SU-DHL-6 (cell line): ENCODE measurements at regions not wholly inside any gene's neighbourhood (a gene's known extent, or its start where the extent isn't known, plus 50 kb on each side); places are given as distances from the start of the nearest gene placed in this dataset.
"Not testable (repeated sequence)": the region's sequence is repeated elsewhere in the genome, so short reads cannot be mapped to it uniquely, and the experiment has no call there.

Experiments used
- H2AFZ ChIP-seq: fragments of 200-600 bp; sonication (generic); 2 replicates; pipeline ENCODE4 v1.6.1; 2014; ENCODE audit warnings: low read depth, mild to moderate bottlenecking, moderate library complexity, mixed read lengths, antibody characterized with exemption, low read length; ENCODE audit not compliant: severe bottlenecking
- H3F3A ChIP-seq: fragments of 200-600 bp; shearing (Covaris generic); 2 replicates; pipeline ENCODE4 v1.6.0; 2016; ENCODE audit warnings: antibody characterized with exemption, mild to moderate bottlenecking; ENCODE audit not compliant: insufficient read depth
- H3K27ac ChIP-seq: fragments of 200-600 bp; sonication (generic); 2 replicates; pipeline ENCODE4 v1.5.1; 2016; ENCODE audit warnings: low read depth, mild to moderate bottlenecking, low read length, moderate library complexity, mixed read lengths
- H3K27me3 ChIP-seq: fragments of 200-600 bp; sonication (generic), shearing (Covaris generic); 2 replicates; pipeline ENCODE4 v1.6.0; 2014; ENCODE audit warnings: mild to moderate bottlenecking, low read length
- H3K36me3 ChIP-seq: fragments of 200-600 bp; sonication (generic); 2 replicates; pipeline ENCODE4 v1.6.1; 2014; ENCODE audit warnings: mild to moderate bottlenecking, low read length, mixed read lengths
- H3K4me2 ChIP-seq: fragments of 300-600, 200-600 bp; shearing (Covaris generic), sonication (generic); 2 replicates; pipeline ENCODE4 v1.6.0; 2014; ENCODE audit warnings: low read length, low read depth, mild to moderate bottlenecking; ENCODE audit not compliant: poor library complexity, severe bottlenecking
- H3K4me3 ChIP-seq: fragments of 200-600 bp; sonication (generic); 2 replicates; pipeline ENCODE4 v1.5.1; 2014; ENCODE audit warnings: antibody characterized with exemption, low read length, mild to moderate bottlenecking, mixed read lengths; ENCODE audit not compliant: insufficient read depth, poor library complexity, severe bottlenecking
- H3K79me2 ChIP-seq: fragments of 200-600 bp; sonication (generic); 2 replicates; pipeline ENCODE4 v1.6.1; 2014; ENCODE audit warnings: mild to moderate bottlenecking, low read length, moderate library complexity; ENCODE audit not compliant: insufficient read depth
- H3K9ac ChIP-seq: fragments of 200-600 bp; sonication (generic); 2 replicates; pipeline ENCODE4 v1.7.0; 2014; ENCODE audit warnings: mild to moderate bottlenecking, low read length
- H3K9me2 ChIP-seq: fragments of 200-600 bp; sonication (generic); replicated peaks from 2 replicates; pipeline ENCODE4 v1.6.1; 2014; ENCODE audit warnings: low read length; ENCODE audit not compliant: insufficient read depth
- H3K9me3 ChIP-seq: fragments of 200-600 bp; sonication (generic); 2 replicates; pipeline ENCODE4 v1.6.1; 2014; ENCODE audit warnings: low read length, mixed read lengths; ENCODE audit not compliant: insufficient read depth
- H4K20me1 ChIP-seq: fragments of 200-600 bp; sonication (generic); 2 replicates; pipeline ENCODE4 v1.6.1; 2014; ENCODE audit warnings: low read depth, mild to moderate bottlenecking, antibody characterized with exemption, low read length, moderate library complexity, mixed read lengths
- EZH2phosphoT487 ChIP-seq: fragments of 200-600 bp; sonication (generic), shearing (Covaris generic); conservative IDR thresholded peaks from 2 replicates; pipeline ENCODE4 v1.6.1; 2018; ENCODE audit warnings: mild to moderate bottlenecking, antibody characterized with exemption, low read length, moderate library complexity, mixed read lengths
- TF ChIP-seq, protein P1 (sequence below): fragments of 200-600 bp; sonication (generic); IDR thresholded peaks from one replicate; pipeline ENCODE4 v1.5.1; 2017; ENCODE audit warnings: antibody characterized with exemption, mild to moderate bottlenecking, low read length, moderate library complexity; ENCODE audit not compliant: insufficient read depth, poor library complexity, severe bottlenecking

DNA sequence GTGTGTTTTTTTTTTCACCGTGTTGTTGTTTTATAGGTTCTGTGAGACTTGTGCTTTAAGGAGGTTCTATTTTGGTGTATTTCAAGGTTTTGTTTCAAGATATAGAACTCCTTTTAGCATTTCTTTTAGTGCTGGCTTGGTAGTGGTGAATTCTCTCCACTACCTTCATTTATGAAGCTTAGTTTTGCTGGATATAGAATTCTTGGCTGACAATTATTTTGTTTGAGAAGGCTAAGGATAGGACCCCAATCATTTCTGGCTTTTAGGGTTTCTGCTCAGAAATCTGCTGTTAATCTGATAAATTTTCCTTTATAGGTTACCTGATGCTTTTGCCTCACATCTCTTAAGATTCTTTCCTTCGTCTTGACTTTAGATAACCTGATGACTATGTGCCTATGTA is 66.8 kb downstream of the MSTN start:
- no peaks in the 10 kb centered on the region for H3F3A ChIP-seq
- H3K79me2 ChIP-seq, result no peaks in the 10 kb centered on the region
- H2AFZ ChIP-seq, result no peak overlapping the region
- TF ChIP-seq EZH2phosphoT487, result no peak
- TF ChIP-seq, protein P1, sequence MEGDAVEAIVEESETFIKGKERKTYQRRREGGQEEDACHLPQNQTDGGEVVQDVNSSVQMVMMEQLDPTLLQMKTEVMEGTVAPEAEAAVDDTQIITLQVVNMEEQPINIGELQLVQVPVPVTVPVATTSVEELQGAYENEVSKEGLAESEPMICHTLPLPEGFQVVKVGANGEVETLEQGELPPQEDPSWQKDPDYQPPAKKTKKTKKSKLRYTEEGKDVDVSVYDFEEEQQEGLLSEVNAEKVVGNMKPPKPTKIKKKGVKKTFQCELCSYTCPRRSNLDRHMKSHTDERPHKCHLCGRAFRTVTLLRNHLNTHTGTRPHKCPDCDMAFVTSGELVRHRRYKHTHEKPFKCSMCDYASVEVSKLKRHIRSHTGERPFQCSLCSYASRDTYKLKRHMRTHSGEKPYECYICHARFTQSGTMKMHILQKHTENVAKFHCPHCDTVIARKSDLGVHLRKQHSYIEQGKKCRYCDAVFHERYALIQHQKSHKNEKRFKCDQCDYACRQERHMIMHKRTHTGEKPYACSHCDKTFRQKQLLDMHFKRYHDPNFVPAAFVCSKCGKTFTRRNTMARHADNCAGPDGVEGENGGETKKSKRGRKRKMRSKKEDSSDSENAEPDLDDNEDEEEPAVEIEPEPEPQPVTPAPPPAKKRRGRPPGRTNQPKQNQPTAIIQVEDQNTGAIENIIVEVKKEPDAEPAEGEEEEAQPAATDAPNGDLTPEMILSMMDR, result no peak
- no peak overlapping the region for H3K4me3 ChIP-seq
- H3K27me3 ChIP-seq, result no peaks in the 10 kb centered on the region
- H3K27ac ChIP-seq, result no peak overlapping the region
- H3K4me2 ChIP-seq, result no peak overlapping the region
- H3K36me3 ChIP-seq, result no peaks in the 10 kb centered on the region
- no peaks in the 10 kb centered on the region for H4K20me1 ChIP-seq
- H3K9me2 ChIP-seq, result no peaks in the 10 kb centered on the region
- no peak overlapping the region for H3K9ac ChIP-seq
- no peaks in the 10 kb centered on the region for H3K9me3 ChIP-seq

DNA sequence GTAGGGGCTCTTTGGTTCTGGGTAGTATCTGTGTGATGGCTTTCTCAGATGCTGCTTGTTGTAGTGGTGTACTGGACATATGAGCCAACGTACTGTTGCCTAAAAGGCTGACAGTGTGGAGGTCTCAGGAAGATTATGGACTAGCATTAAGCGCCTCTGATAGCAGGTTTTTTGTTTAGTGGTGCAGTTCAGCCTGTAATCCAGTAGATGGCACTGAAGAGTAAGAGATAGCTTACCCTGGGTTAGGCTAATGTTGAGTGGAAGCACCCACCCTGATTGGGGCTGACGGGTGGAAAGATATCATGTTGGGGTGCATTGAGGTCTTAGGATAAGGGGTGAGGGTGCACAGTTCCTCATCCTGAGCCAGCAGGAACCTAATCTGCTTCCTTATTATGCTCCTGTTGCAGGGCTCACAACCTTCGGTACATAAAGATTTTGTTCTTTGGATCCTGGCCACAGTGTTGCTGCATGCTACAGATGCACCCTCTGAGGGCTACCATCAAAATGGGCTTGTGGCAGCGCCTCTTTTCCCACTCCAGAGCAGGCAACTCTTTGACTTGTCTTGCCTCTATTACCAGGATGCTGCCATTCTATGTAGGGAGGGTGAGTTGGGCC is 79.6 kb downstream of the MSTN start:
- H2AFZ ChIP-seq, result no peak overlapping the region
- H3F3A ChIP-seq, result no peaks in the 10 kb centered on the region
- H3K9me3 ChIP-seq, result peaks cover 26% of the 10 kb centered on the region
- 0 out of 2 replicates have a peak, but pooled peaks cover 2% of the 10 kb centered on the region for H3K36me3 ChIP-seq
- no peaks in the 10 kb centered on the region for H3K27me3 ChIP-seq
- no peaks in the 10 kb centered on the region for H3K9me2 ChIP-seq
- H3K4me2 ChIP-seq, result no peak overlapping the region
- H3K4me3 ChIP-seq, result no peak overlapping the region
- no peak for TF ChIP-seq EZH2phosphoT487
- TF ChIP-seq, protein P1, result peak; percentile 25
- no peaks in the 10 kb centered on the region for H3K79me2 ChIP-seq
- no peak overlapping the region for H3K9ac ChIP-seq
- no peak overlapping the region for H3K27ac ChIP-seq
- no peaks in the 10 kb centered on the region for H4K20me1 ChIP-seq

DNA sequence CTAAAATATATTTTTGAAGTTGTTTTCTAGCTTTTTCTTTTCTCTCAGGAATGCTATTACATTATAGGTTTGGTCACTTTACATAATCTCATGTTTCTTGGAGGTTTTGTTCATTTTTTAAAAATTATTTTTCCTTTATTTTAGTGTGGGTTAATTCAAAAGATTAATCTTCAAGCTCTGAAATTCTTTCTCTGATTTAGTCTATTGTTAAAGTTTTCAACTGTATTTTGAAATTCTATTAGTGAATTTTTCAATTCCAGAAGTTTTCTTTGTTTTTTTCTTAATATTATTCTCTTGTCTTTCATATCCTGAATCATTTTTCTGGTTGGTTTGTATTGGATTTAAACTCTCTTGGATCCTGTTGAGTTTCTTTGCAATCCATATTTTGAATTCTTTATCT is 80.4 kb downstream of the MSTN start:
- no peaks in the 10 kb centered on the region for H3K9me2 ChIP-seq
- H3K36me3 ChIP-seq, result 0 out of 2 replicates have a peak, but pooled peaks cover 2% of the 10 kb centered on the region
- no peak overlapping the region for H3K4me2 ChIP-seq
- H3K9ac ChIP-seq, result no peak overlapping the region
- no peak overlapping the region for H3K27ac ChIP-seq
- H3K9me3 ChIP-seq, result peaks cover 26% of the 10 kb centered on the region
- no peaks in the 10 kb centered on the region for H3K27me3 ChIP-seq
- TF ChIP-seq, protein P1, result no peak
- no peak for TF ChIP-seq EZH2phosphoT487
- H3K79me2 ChIP-seq, result no peaks in the 10 kb centered on the region
- no peak overlapping the region for H2AFZ ChIP-seq
- no peak overlapping the region for H3K4me3 ChIP-seq
- H3F3A ChIP-seq, result no peaks in the 10 kb centered on the region
- no peaks in the 10 kb centered on the region for H4K20me1 ChIP-seq

DNA sequence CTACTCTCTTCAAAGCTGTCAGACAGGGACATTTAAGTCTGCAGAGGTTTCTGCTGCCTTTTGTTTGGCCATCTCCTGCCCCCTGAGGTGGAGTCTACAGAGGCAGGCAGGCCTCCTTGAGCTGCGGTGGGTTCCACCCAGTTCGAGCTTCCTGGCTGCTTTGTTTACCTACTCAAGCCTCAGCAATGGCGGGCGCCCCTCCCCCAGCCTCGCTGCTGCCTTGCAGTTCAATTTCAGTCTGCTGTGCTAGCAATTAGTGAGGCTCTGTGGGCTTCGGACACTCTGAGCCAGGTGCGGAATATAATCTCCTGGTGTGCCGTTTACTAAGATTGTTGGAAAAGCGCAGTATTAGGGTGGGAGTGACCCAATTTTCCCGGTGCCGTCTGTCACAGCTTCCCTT is 86.0 kb downstream of the MSTN start:
- H3K79me2 ChIP-seq, H3F3A ChIP-seq, H3K27me3 ChIP-seq, H4K20me1 ChIP-seq, H3K27ac ChIP-seq, H3K4me3 ChIP-seq, H3K9ac ChIP-seq, H3K9me2 ChIP-seq, H3K9me3 ChIP-seq, H3K4me2 ChIP-seq, H3K36me3 ChIP-seq, H2AFZ ChIP-seq: not testable (repeated sequence)
